ENCODE measurements at regions not wholly inside any gene's neighbourhood (a gene's known extent, or its start where the extent isn't known, plus 50 kb on each side); places are given as distances from the start of the nearest gene placed in this dataset.

GRCh38 chr6:88311561-88311960 lies 145.4 kb upstream of the CNR1 start:
- no peak for DNase-seq

- DNase-seq, result no peak
Measured at GRCh38 chr6:88304520-88304919, 138.4 kb upstream of the CNR1 start.

DNA sequence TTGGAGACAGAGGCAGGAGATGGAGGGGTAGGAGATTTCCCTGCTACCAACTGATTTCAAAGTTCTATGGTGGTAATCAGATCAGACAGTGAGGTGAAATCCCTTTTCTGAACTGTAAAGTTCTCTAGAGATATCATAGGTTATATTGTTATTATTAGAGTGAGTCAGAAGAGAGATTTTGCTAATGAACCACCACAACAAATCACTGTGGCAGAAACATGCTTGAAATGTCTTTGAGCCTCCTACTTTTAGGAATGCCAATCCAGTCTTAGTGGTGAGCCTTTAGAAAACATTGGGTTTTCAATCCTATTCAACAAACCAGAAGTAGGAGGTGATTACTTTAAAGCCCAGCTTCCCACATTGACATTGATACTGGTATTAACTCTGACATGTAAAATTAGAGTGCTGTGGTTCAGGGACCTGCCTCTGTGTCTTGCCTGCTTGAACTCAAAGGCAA lies 136.7 kb upstream of the CNR1 start:
- no peak for DNase-seq

GRCh38 chr6:88301888-88302768 lies 136.0 kb upstream of the CNR1 start:
- no peak for DNase-seq

DNA sequence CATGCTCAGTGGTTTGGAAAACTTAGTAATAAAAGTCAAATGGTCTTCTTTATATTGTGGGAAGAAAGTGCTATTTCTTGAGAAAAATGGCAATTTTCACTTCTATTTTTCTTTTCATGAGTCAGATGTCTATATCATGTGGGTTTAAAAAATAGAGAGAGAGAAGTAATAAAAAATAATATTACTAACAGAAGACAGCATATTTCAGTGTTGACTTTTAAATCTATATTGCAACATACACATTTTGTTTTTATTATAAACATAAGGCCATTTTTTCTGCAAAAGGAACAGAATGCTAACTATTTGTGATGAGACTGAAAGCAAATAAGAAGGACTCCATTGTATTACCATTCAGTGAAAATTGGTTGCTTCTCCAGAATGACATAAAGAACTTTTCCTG lies 135.1 kb upstream of the CNR1 start:
- no peak for DNase-seq

DNA sequence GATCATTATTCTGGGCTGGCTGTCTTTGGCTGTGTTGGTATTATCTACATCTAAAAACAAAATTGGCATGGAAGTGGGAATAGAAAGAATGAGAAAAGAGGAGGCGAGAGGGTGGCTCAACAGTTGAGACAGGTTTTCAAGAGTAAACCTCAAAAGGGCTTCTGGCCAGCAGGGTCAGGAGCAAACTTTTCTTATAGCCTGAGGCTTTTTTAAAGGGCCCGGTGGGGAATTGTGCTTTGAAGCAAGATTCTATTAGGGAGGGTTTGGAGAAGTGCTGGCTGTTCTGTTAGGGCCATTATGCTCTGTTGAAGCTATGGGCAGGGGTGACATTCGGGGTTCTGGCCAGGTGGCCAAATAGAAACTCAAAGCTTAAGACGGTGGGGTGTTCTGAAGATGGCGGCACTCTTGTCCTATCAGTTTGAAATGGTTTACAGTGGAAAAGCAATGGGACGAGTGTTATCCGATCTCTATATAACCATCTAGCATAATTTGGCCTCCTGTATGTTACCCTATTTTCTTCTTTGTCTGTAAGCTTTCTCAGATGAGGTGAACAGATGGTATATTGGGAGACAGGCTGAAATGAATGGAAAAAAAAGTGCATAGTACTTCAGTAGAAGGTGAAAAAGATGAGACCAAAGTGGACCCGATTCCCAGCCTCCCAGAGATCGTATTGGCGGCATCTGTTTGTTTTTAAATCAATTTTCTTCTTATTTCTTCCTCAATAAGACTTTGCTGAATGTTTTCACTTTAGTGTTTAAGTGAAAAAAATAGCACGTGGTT lies 132.1 kb upstream of the CNR1 start:
- no peak for DNase-seq

DNA sequence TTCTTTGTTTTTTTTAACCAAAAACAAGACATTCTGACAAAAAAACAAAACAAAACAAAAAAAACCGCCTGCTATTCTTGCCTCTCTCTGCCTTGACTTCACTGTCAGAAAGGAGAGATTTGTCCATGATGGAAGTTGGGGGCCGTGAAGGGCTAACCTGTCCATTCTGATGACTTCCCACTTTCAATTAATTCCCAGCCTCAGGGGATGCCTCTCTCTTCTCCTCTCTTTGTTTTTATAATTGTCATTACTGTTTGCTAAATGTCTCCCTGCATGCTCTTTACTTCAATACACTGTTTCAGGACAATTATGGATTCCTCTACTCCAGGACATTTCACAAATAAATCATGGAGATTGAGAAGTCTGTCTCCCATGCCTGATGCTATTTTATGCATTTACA lies 130.5 kb upstream of the CNR1 start:
- DNase-seq, result no peak

DNA sequence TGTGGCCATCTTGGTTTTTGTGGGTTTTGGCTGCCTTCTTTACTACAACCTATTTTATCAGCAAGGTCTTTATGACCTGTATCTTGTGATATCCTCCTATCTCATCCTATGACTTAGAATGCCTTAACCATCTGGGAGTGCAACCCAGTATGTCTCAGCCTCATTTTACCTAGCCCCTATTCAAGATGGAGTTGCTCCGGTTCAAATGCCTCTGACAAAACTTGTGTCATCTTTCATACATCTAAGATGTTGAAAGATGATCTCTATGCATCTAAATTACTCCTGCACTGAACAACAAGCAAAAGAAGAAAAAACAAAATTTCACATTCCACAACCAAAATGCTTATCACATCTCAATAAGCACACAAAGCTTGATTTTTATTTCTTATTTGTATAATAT lies 129.5 kb upstream of the CNR1 start:
- DNase-seq, result no peak

DNA sequence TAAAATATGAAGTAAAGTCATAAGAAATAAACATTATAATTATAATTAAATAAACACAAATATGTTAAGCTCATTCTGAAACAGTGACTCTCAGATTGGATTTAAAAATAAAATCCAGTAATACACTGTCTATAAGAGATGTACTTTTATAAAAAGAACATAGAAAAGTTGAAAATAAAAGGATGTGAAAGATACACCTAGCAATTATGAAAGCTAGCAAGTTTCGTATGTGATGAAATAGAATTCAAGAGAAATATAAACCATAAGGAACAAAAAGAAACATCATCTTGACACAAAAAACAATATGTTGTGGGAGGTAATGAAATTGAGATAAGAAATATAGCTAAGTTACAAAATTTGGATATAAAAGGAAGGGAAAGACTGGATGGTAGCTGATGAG lies 128.6 kb upstream of the CNR1 start:
- no peak for DNase-seq

- DNase-seq, result no peak
Measured at GRCh38 chr6:88290411-88290810, 124.3 kb upstream of the CNR1 start.

DNA sequence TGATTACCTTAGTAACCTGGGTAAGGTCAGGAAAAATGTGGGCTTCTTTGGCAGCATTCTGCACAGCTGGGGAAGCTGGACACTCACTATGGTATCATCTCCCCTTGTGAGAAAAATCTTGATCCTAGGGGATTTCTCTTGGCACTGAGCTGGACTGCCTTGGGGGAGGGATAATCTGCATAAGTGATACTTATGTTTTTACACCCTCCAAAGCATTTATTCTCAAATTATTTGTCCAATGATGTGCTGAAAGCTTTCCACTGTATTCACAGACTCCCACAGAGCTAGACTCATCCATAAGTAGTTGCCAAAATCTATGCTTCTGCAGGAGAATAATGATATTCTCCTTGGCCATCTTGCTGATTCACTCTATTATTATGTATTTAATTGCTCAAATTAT lies 121.5 kb upstream of the CNR1 start:
- no peak for DNase-seq

- DNase-seq, result no peak
Measured at GRCh38 chr6:88276331-88276730, 110.2 kb upstream of the CNR1 start.

DNA sequence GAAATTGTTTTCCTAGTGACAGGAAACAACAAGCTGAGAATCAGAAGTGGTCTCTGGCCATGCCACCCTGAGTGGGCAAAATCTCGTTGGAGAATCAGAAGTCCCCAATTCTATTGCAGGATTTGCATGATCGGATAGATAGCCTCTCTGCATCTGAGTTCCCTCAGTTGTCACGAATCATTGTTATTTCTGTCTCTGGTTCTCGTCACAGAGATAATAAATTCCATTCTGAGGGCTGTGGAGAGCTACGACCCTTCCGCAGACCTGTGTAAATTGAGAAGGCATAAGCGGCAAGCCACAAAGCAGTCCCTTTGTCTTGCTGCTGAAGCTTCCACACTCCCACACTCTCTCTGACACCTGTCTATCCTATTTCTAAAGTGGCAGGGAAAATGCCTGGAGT lies 102.4 kb upstream of the CNR1 start:
- no peak for DNase-seq

GRCh38 chr6:88266126-88266525 lies 100.0 kb upstream of the CNR1 start:
- no peak for DNase-seq

DNA sequence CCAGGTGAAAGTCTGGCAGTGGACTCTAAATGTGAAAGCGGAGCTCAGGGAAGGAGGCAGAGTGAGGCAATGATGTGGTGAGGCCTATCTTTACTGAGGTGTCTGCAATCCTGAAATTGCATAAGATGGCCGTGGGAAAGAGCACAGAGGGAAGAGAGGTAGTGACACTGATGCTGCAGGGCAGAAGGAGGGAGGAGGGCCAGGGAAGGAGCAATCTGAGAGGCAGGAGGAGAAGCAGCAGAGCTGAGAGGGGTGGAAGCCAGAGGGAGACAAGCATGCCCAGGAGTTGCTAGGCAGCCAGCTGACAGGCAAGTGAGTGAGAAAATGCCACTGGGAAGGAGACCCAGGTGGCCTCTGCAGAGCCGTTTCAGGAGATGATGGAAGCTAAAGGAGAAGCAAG lies 97.4 kb upstream of the CNR1 start:
- no peak for DNase-seq

DNA sequence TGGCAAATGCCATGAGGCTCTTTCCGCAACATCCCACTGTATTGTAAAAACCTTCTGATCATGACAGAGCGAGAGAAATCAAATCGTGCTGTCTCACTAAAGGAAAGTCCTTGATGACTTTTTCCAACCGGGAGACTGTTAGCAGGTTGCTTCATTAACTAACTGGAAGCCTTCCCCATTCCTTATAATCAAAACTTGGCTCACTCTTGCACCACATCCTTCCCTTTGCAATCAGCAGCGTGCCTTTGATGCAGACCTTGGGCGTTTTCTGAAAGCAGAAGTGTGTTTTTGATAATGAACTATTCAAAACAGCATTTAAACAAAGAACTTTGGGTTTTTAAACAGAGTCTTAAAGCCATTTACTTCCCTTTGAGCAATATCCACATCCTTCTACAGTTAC lies 96.2 kb upstream of the CNR1 start:
- no peak for DNase-seq

DNA sequence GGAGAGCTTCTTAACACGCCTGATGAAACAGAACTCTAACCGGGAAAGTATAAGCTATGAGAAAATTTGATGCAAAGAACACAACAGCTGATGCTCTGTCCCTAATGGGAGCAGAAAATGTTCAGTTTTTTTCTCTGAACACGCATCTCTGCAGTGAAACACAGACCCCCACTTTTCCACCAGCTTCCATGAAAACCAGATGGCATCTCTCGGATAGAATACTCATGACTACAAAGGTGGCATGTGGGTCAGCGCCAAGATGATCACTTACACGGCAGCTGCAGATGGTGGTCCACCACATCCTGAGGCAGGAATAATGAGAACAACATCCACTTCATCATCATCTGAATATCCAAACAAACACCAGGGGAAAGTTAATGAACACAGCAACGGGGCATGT lies 85.2 kb upstream of the CNR1 start:
- DNase-seq, result no peak

- no peak for DNase-seq
Measured at GRCh38 chr6:88248709-88249321, 82.7 kb upstream of the CNR1 start.

GRCh38 chr6:88246654-88247053 lies 80.5 kb upstream of the CNR1 start:
- DNase-seq, result no peak

GRCh38 chr6:88244721-88245120 lies 78.6 kb upstream of the CNR1 start:
- no peak for DNase-seq

DNA sequence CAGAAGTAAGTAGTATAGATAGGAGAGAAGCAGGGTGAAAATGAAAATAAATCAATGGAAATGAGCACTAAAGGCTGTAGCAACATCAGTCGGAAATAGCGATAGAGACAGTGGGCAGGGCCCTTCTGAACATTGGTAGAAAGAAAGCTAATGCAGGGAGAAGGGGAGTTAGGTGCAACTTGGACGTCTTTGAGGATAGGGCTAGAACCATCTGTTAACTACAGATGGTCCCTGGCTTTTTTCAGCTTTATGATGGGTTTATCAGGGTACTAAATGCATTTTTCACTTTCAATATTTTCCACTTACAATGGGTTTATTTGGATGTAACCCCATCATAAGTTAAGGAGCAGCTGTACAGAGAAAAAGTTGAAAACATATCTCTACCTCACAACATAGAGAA lies 72.8 kb upstream of the CNR1 start:
- DNase-seq, result no peak

DNA sequence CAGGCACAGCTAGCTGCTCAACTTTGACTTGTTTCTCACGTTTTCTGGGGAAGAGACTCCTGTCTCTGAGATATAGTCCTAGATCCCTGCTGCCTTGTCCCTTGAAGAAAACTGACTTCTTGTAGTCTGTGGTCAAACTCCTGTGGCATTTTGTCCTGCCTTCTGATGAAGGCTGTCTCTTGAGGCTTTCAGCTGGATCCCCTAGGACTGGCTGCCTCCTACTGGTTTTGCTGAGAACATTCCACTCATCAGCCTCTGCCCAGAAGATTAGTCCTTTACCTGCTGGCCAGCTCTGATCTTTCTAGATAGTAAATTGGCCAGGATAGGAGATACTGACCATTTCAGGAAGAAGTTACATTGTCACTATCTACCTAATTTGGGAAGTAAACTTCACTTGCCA lies 71.9 kb upstream of the CNR1 start:
- no peak for DNase-seq

- DNase-seq, result no peak
Measured at GRCh38 chr6:88236612-88237360, 70.6 kb upstream of the CNR1 start.
